HEK293T (cell line): ENCODE measurements at regions not wholly inside any gene's neighbourhood (a gene's known extent, or its start where the extent isn't known, plus 50 kb on each side); places are given as distances from the start of the nearest gene placed in this dataset.

Experiments
- CTCF ChIA-PET: fragments of 350-600 bp; formaldehyde crosslinking; extraction: SDS; loops from one replicate; lab custom pipeline; 2021; ENCODE audit warnings: antibody characterized with exemption, inconsistent platforms; lab: Yijun Ruan, JAX
- POLR2A ChIA-PET: fragments of 350-600 bp; formaldehyde crosslinking; extraction: SDS; loops from one replicate; lab custom pipeline; 2020; ENCODE audit warnings: antibody characterized with exemption, inconsistent platforms; lab: Yijun Ruan, JAX
- DNase-seq: peaks from one replicate; pipeline ENCODE4 v3.0.0; 2012; ENCODE audit warnings: mixed read lengths; ENCODE audit errors: extremely low spot score
- ARNT ChIP-seq: fragments of 450-650 bp; IDR thresholded peaks from 2 replicates; pipeline ENCODE4 v1.6.1; 2017; ENCODE audit warnings: mild to moderate bottlenecking
- BHLHE40 ChIP-seq: fragments of 450-650 bp; IDR thresholded peaks from 2 replicates; pipeline ENCODE4 v1.6.1; 2016; ENCODE audit warnings: mild to moderate bottlenecking, moderate library complexity, borderline replicate concordance
- CTBP1 ChIP-seq: fragments of 450-650 bp; IDR thresholded peaks from 2 replicates; pipeline ENCODE4 v1.6.1; 2016; ENCODE audit warnings: borderline replicate concordance
- ELF4 ChIP-seq: fragments of 450-650 bp; IDR thresholded peaks from 2 replicates; pipeline ENCODE4 v1.6.1; 2017; ENCODE audit warnings: antibody characterized with exemption
- FOXA1 ChIP-seq: fragments of 450-650 bp; IDR thresholded peaks from 2 replicates; pipeline ENCODE4 v1.6.1; 2016; ENCODE audit warnings: mild to moderate bottlenecking
- FOXK2 ChIP-seq: fragments of 450-650 bp; IDR thresholded peaks from 2 replicates; pipeline ENCODE4 v1.6.1; 2016; ENCODE audit warnings: mild to moderate bottlenecking
- FOXM1 ChIP-seq: fragments of 450-650 bp; IDR thresholded peaks from 2 replicates; pipeline ENCODE4 v1.6.1; 2017; ENCODE audit warnings: mild to moderate bottlenecking, borderline replicate concordance
- HDGF ChIP-seq: fragments of 450-650 bp; IDR thresholded peaks from 2 replicates; pipeline ENCODE4 v1.6.1; 2017; ENCODE audit warnings: antibody characterized with exemption, borderline replicate concordance
- L3MBTL2 ChIP-seq: fragments of 450-650 bp; conservative IDR thresholded peaks from 2 replicates; pipeline ENCODE4 v1.6.1; 2016; ENCODE audit warnings: mild to moderate bottlenecking
- LEF1 ChIP-seq: fragments of 450-650 bp; IDR thresholded peaks from 2 replicates; pipeline ENCODE4 v1.6.1; 2017; ENCODE audit warnings: mild to moderate bottlenecking, borderline replicate concordance
- NFRKB ChIP-seq: fragments of 450-650 bp; IDR thresholded peaks from 2 replicates; pipeline ENCODE4 v1.6.1; 2016; ENCODE audit warnings: mild to moderate bottlenecking, moderate library complexity
- PKNOX1 ChIP-seq: fragments of 450-650 bp; IDR thresholded peaks from 2 replicates; pipeline ENCODE4 v1.6.1; 2016
- SP1 ChIP-seq: fragments of 450-650 bp; IDR thresholded peaks from 2 replicates; pipeline ENCODE4 v1.6.1; 2017
- SUZ12 ChIP-seq: fragments of 450-650 bp; IDR thresholded peaks from 2 replicates; pipeline ENCODE4 v1.6.1; 2016; ENCODE audit warnings: mild to moderate bottlenecking
- TARDBP ChIP-seq: fragments of 450-650 bp; IDR thresholded peaks from 2 replicates; pipeline ENCODE4 v1.6.1; 2016
- ZNF384 ChIP-seq: fragments of 450-650 bp; IDR thresholded peaks from 2 replicates; pipeline ENCODE4 v1.6.1; 2016

DNA sequence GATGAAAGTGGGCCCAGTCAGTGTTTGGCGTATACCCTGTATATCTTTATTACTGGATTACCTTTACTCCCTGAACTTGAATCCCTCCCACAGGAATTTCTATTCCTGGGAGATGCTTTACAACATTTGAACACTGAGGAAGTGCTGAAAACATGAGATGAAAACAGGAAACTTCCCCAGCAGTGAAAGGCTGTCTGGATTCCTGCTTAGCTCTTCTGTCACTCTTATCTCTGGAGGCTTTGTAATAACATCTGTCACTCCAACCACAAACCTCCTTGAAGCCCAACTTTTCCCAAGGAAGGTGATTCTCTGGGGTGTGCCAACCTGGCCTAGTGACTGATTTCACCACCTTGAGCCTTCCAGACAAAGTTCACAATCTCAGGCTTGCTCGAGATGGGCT is 264.5 kb upstream of the BMP2 start:
- CTCF ChIA-PET: no interaction called here
- DNase-seq: no peak
- POLR2A ChIA-PET: no interaction called here
- TF ChIP-seq ELF4 (no peak), PKNOX1 (no peak), TARDBP (no peak), NFRKB (no peak), FOXK2 (no peak), L3MBTL2 (no peak), HDGF (no peak), FOXA1 (no peak)

DNA sequence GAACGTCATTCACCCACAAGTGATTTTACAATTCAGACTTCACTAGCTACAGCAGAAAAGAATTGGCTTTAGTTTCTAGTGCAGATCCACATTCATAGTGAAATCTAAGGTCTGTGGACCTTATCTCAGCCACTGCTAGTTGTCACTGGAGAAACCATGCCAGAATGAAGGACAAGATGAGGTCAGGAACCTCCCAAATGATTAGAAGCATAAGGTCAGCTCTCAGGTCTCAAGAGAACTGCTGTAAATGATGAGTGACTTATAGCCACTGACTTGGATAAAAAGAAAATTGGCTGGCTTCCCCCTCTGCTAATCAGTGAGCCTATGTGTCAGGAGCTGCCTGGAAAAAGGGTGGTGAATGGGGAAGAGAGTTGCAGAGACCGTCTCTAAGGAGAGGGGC is 265.3 kb upstream of the BMP2 start:
- ChIA-PET CTCF (no interaction called here), POLR2A (no interaction called here)

GRCh38 chr20:6501061-6501460 is 266.4 kb upstream of the BMP2 start:
- ChIA-PET POLR2A (no interaction called here), CTCF (no interaction called here)
- no peak for TF ChIP-seq ARNT
- no peak for TF ChIP-seq BHLHE40
- no peak for TF ChIP-seq LEF1
- TF ChIP-seq SP1: no peak
- TF ChIP-seq HDGF: no peak
- no peak for TF ChIP-seq FOXK2
- TF ChIP-seq NFRKB: no peak
- no peak for TF ChIP-seq SUZ12
- TF ChIP-seq FOXA1: no peak
- no peak for TF ChIP-seq ELF4
- no peak for TF ChIP-seq CTBP1
- no peak for TF ChIP-seq FOXM1
- TF ChIP-seq L3MBTL2: no peak
- no peak for DNase-seq

More for the DNA sequence above, 265.3 kb upstream of the BMP2 start:
- no peak for DNase-seq
- TF ChIP-seq BHLHE40: no peak
- TF ChIP-seq FOXM1: no peak
- TF ChIP-seq LEF1: no peak
- TF ChIP-seq ELF4: no peak
- no peak for TF ChIP-seq NFRKB
- TF ChIP-seq PKNOX1: no peak
- no peak for TF ChIP-seq TARDBP
- TF ChIP-seq SUZ12: no peak
- no peak for TF ChIP-seq CTBP1
- no peak for TF ChIP-seq FOXA1
- TF ChIP-seq ARNT: no peak
- no peak for TF ChIP-seq SP1
- no peak for TF ChIP-seq ZNF384
- no peak for TF ChIP-seq HDGF
- no peak for TF ChIP-seq L3MBTL2
- TF ChIP-seq FOXK2: no peak

DNA sequence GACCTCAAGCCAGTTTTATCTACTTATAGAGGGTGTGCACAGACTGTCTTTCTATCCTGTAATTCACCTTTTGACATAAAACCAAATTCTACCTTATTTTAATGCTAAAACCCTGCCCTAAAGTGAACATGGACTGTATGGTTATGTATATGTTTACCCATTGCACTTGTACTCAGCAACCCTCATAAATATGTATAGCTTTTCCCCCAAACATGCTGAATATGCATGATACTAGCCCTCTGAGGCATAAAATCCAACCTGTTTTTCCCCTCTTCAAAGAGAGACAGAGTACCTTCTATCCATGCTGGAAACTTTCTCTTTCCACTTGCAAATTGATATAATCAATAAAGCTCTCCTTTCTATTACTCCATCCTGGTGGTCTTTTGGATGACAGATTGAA is 267.9 kb upstream of the BMP2 start:
- DNase-seq: no peak
- ChIA-PET CTCF (no interaction called here), POLR2A (no interaction called here)
- no peak for TF ChIP-seq FOXK2
- TF ChIP-seq SP1: no peak
- no peak for TF ChIP-seq BHLHE40
- no peak for TF ChIP-seq ARNT
- no peak for TF ChIP-seq FOXM1
- no peak for TF ChIP-seq LEF1
- TF ChIP-seq FOXA1: no peak
- TF ChIP-seq TARDBP: no peak
- no peak for TF ChIP-seq PKNOX1
- no peak for TF ChIP-seq SUZ12
- no peak for TF ChIP-seq ELF4
- no peak for TF ChIP-seq NFRKB
- TF ChIP-seq ZNF384: no peak
- no peak for TF ChIP-seq L3MBTL2
- no peak for TF ChIP-seq HDGF
- no peak for TF ChIP-seq CTBP1

DNA sequence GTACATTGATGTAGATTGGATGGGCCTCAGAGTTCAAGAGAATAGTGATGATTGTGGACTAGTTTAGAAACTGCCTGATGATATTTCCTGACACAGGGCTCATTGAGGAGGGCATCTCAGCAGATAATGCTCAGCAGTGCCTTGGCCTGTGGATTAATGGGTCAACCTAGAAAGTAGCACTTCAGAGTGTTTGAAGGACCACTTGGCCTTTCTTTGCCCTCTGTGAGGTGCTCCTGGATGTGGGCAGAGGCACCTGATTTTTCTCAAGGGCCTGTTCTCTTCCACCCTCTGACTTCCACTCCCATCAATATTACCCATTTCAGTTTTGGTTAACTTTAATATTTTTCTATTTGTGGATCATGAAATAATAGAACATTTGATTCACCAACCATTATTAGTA is 270.6 kb upstream of the BMP2 start:
- DNase-seq: no peak
- CTCF ChIA-PET: no interaction called here
- no peak for TF ChIP-seq PKNOX1
- no peak for TF ChIP-seq ELF4
- no peak for TF ChIP-seq HDGF
- TF ChIP-seq CTBP1: no peak
- no peak for TF ChIP-seq FOXA1
- no peak for TF ChIP-seq TARDBP
- TF ChIP-seq LEF1: no peak
- TF ChIP-seq SUZ12: no peak
- TF ChIP-seq ZNF384: no peak
- TF ChIP-seq L3MBTL2: no peak
- TF ChIP-seq FOXM1: no peak
- no peak for TF ChIP-seq FOXK2
- no peak for TF ChIP-seq SP1
- TF ChIP-seq BHLHE40: no peak
- TF ChIP-seq ARNT: no peak
- no peak for TF ChIP-seq NFRKB
- POLR2A ChIA-PET: no interaction called here

GRCh38 chr20:6495907-6496306 is 271.6 kb upstream of the BMP2 start:
- CTCF ChIA-PET: no interaction called here
- POLR2A ChIA-PET: no interaction called here
- no peak for TF ChIP-seq L3MBTL2
- TF ChIP-seq FOXM1: no peak
- no peak for TF ChIP-seq NFRKB
- no peak for TF ChIP-seq ELF4
- no peak for TF ChIP-seq LEF1
- TF ChIP-seq CTBP1: no peak
- no peak for TF ChIP-seq FOXK2
- TF ChIP-seq TARDBP: no peak
- TF ChIP-seq HDGF: no peak
- no peak for TF ChIP-seq SUZ12
- TF ChIP-seq BHLHE40: no peak
- no peak for TF ChIP-seq SP1
- TF ChIP-seq ZNF384: no peak
- TF ChIP-seq FOXA1: no peak
- TF ChIP-seq ARNT: no peak
- no peak for TF ChIP-seq PKNOX1
- DNase-seq: no peak
